GM18511 (cell line): ENCODE measurements at regions not wholly inside any gene's neighbourhood (a gene's known extent, or its start where the extent isn't known, plus 50 kb on each side); places are given as distances from the start of the nearest gene placed in this dataset.
"Not testable (repeated sequence)": the region's sequence is repeated elsewhere in the genome, so short reads cannot be mapped to it uniquely, and the experiment has no call there.

Source experiments
- ATAC-seq: cut with Tn5 transposase; IDR thresholded peaks from one replicate; pipeline ENCODE4 v1.9.1; 2021; ENCODE audit warnings: mild to moderate bottlenecking, moderate library complexity; ENCODE audit not compliant: unreplicated experiment

DNA sequence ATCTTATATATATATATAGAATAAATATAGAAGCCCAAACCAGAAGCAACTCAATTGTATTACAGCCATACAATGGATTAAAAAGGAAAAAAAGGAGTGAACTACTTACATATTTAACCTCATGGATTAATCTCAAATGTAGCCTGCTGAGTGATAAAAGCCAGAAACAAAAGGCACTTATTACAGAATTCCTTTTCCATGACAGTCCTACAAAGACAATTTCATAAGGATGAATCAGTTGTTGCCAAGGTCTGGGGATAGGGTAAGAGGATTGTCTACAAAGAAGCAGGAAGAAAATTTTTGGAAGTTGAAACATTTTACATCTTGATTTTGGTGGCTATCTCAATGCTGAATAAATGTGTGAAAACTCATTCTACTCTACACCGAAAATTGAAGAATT, 103.9 kb upstream of the DCC start:
- ATAC-seq: no peak

GRCh38 chr18:52237551-52237950, 102.4 kb upstream of the DCC start:
- ATAC-seq: no peak

DNA sequence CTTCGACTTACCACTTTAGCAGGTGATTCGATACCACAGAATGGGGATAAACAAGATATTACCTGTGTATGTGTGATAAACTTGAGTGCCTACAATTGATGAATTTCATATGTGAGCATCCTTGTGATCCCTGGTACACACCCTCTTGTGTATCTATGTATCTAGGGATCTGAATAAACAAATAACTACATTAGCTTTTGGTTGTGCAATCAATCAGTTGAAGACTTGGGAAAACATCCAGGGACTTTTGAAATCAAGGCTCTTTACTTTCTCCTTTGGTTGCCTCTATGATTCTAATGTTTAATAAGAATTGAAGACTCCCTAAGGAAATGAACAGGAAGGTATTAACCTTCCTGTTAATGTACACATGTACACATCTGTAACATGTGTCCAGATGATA, 97.3 kb upstream of the DCC start:
- ATAC-seq: no peak

DNA sequence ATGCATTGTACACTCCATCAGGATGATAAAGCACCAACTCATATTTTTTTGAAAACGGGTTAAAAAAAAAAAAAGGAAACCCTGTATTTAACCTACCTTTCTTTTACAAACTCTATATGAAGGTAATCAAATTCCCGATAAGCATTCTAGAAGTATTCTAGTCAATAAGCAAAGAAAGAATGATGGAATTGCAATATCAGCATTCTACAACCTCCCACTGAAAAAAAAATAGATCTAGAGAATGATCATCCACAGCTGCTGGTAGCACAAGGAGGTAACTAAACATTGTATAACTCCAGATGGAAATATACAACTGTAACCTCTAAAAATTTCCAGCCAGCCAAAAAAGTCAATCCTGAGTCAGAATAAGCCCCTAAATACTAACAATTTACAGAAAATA, 95.3 kb upstream of the DCC start:
- ATAC-seq: no peak

DNA sequence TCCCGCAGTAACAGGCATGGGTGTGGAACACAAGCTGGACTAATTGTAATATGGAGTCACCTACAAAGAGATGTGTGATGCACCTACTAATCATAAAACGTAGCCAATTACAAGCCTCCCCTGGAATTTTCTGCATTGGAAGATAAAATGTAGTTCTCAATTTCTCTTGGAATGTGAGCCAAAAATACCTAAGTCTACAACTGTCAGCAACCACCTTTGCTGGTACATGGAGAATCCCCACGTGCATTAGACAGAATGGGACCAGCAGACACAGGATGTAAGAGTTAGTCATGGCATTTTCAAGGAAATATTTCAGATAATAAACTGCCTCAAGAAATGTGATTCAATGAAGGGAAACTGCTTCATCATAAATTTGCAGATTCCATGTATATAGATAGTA, 85.6 kb upstream of the DCC start:
- ATAC-seq: no peak

DNA sequence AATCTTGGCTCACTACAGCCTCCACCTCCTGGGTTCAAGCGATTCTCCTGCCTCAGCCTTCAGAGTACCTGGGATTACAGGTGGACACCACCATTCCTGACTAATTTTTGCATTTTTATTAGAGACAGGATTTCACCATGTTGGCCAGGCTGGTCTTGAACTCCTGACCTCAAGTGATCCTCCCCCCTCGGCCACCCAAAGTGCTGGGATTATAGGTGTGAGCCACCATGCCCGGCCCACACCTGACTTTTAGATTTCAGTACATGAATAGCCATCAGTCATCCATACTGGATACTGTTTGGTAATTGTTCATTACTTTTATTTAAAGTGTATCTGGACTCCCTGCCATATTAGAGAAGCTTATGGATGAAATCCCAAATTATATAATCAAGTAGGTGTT, 82.6 kb upstream of the DCC start:
- not testable (repeated sequence) for ATAC-seq

DNA sequence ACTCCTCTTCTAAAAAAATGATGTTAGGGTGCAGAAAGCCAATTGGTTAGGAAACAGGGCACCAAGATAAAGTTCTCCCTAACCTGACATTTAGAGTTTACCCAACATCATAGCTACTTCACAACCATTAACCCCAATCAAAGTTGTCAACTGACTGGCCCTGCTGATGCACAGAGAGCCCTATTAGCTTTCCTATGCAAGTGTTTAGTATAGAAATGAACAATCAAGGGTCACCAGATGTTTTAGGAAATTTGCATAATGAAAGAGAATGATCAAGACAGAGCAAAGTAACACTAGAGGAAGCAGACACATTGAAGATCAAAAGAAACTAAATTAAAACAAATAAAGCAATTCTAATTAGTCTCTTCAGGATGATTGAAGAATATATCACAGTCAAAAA, 64.2 kb upstream of the DCC start:
- ATAC-seq: no peak

DNA sequence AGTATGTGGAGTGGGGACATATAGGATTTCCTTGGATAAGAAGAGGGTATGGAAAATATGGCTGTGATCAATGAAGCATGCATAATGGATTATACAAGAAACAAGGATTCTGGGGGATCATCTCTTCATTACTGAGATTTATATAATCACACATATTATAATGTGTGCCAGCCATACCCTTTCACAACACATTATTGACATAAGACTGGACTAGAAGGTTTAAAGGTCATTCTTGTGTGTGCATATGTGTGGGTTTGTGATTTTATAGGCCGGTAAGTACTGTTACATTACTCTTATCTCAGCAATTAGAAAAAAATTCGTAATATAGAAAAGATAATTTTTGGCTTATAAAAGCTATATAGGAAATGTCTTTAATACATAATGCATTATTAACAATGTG, 62.2 kb upstream of the DCC start:
- no peak for ATAC-seq

- ATAC-seq: no peak
These were observed 61.8 kb upstream of the DCC start for GRCh38 chr18:52278191-52278590.

GRCh38 chr18:52280702-52281101, 59.3 kb upstream of the DCC start:
- ATAC-seq: no peak

- no peak for ATAC-seq
These were observed 56.1 kb upstream of the DCC start for GRCh38 chr18:52283927-52284326.

DNA sequence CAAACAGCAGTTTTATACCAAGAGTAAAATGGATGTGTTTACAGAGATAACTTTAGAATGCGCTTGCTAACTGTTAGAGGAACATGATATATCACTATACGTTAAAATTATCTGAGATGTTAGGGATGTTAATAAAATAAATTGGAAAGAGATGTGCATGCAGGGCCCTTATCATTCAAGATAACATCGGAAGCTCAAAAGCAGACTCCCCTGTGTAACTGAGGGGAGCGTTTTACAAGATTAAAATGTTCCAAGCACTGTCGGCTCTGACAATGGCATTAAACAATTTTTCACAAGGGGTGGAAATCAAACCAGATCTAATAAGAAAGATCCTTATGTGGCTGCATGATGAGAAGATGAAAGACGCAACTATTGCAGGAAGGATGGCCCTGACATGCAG, 53.3 kb upstream of the DCC start:
- ATAC-seq: no peak

- ATAC-seq: no peak
These were observed 52.8 kb upstream of the DCC start for GRCh38 chr18:52287151-52287550.

DNA sequence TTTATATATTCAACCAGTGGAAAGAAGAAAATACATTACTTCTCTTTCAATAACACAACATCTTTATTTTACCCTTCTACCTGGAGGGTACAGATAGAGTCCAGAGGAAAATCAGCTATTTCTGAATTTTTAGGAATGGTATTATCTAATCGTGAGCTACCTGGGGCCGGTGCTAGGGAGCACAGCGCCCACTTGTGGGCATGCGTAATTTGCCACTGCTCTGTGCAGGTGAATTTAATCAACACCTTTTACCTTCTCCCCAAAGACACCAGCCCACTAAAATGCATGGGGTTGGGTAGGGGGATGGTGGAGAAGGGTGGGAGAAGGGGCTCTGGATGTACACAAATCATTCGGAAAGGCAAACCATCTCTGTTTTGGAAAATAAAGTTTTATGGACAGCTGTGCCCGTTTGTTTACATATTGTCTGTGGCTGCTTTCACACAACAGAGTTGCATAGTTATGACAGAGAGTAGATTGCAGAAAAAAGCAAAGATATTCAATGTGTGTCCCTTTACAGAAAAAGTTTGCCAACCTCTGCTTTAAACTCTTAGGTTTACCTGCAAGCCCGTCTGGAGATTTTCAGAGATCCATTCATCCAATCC, 51.5 kb upstream of the DCC start:
- ATAC-seq: peak; percentile 68

GRCh38 chr18:52289392-52289791, 50.6 kb upstream of the DCC start:
- ATAC-seq: no peak
